Mesothelial cell of epicardium (in vitro differentiated cells): ENCODE measurements at regions not wholly inside any gene's neighbourhood (a gene's known extent, or its start where the extent isn't known, plus 50 kb on each side); places are given as distances from the start of the nearest gene placed in this dataset.

Source experiments
- DNase-seq, 2 experiments: peaks; one replicate each; pipeline ENCODE4 v3.0.0; 2021; ENCODE audit warnings: low spot score in 2 of 2; ENCODE audit not compliant: unreplicated experiment in 2 of 2
- H3K27ac Mint-ChIP-seq: 2 replicates; pipeline ENCODE4 v1.8.0; 2021; ENCODE audit warnings: mixed read lengths
- H3K27me3 Mint-ChIP-seq: 2 replicates; pipeline ENCODE4 v1.8.0; 2021; ENCODE audit warnings: low read depth, mixed read lengths
- H3K36me3 Mint-ChIP-seq: 2 replicates; pipeline ENCODE4 v1.8.0; 2021; ENCODE audit warnings: mixed read lengths
- H3K4me1 Mint-ChIP-seq: 2 replicates; pipeline ENCODE4 v1.8.0; 2021; ENCODE audit warnings: mixed read lengths
- H3K4me3 Mint-ChIP-seq: 2 replicates; pipeline ENCODE4 v1.8.0; 2021; ENCODE audit warnings: mild to moderate bottlenecking, moderate library complexity, mixed read lengths
- H3K9me3 Mint-ChIP-seq: 2 replicates; pipeline ENCODE4 v1.8.0; 2021; ENCODE audit warnings: mixed read lengths
- CTCF ChIP-seq: fragments of 200-600 bp; sonication (generic); IDR thresholded peaks from one replicate; pipeline ENCODE4 v1.5.0; 2021; ENCODE audit warnings: antibody characterized with exemption; ENCODE audit not compliant: unreplicated experiment

GRCh38 chr5:118565335-118565971 is 422.9 kb downstream of the DTWD2 start:
- Mint-ChIP-seq H3K27me3 (no peaks in the 10 kb centered on the region), H3K36me3 (no peaks in the 10 kb centered on the region), H3K4me3 (no peak overlapping the region)

GRCh38 chr5:118561971-118562370 is 426.4 kb downstream of the DTWD2 start:
- H3K27me3 Mint-ChIP-seq, result no peaks in the 10 kb centered on the region
- H3K36me3 Mint-ChIP-seq, result no peaks in the 10 kb centered on the region
- peaks cover 9% of the 10 kb centered on the region for H3K4me1 Mint-ChIP-seq
- no peaks in the 10 kb centered on the region for H3K9me3 Mint-ChIP-seq
- DNase-seq, result no peak
- no peak for TF ChIP-seq CTCF
- no peak overlapping the region for H3K27ac Mint-ChIP-seq
- no peak overlapping the region for H3K4me3 Mint-ChIP-seq

More at GRCh38 chr5:118565335-118565971, 422.9 kb downstream of the DTWD2 start:
- no peak for TF ChIP-seq CTCF
- Mint-ChIP-seq H3K4me1 (no peaks in the 10 kb centered on the region), H3K27ac (no peak overlapping the region), H3K9me3 (peaks cover 6% of the 10 kb centered on the region)
- no peak for DNase-seq

- no peaks in the 10 kb centered on the region for H3K9me3 Mint-ChIP-seq
- no peak overlapping the region for H3K27ac Mint-ChIP-seq
- H3K36me3 Mint-ChIP-seq, result no peaks in the 10 kb centered on the region
- no peaks in the 10 kb centered on the region for H3K27me3 Mint-ChIP-seq
- H3K4me1 Mint-ChIP-seq, result peaks cover 10% of the 10 kb centered on the region
- no peak for DNase-seq
- TF ChIP-seq CTCF, result no peak
- no peak overlapping the region for H3K4me3 Mint-ChIP-seq
Observed at GRCh38 chr5:118561235-118561634, 427.1 kb downstream of the DTWD2 start.

- no peak for TF ChIP-seq CTCF
- Mint-ChIP-seq H3K9me3 (no peaks in the 10 kb centered on the region), H3K27me3 (no peaks in the 10 kb centered on the region), H3K27ac (no peak overlapping the region), H3K4me3 (no peak overlapping the region), H3K36me3 (no peaks in the 10 kb centered on the region), H3K4me1 (peaks cover 21% of the 10 kb centered on the region)
- DNase-seq, result no peak
Observed at GRCh38 chr5:118558871-118559270, 429.5 kb downstream of the DTWD2 start.

GRCh38 chr5:118557251-118557661 is 431.1 kb downstream of the DTWD2 start:
- no peak for DNase-seq
- Mint-ChIP-seq H3K4me3 (no peak overlapping the region), H3K4me1 (peaks cover 21% of the 10 kb centered on the region), H3K9me3 (no peaks in the 10 kb centered on the region), H3K27me3 (no peaks in the 10 kb centered on the region), H3K36me3 (no peaks in the 10 kb centered on the region), H3K27ac (peak overlapping the region; percentile 60)
- no peak for TF ChIP-seq CTCF

GRCh38 chr5:118556792-118557191 is 431.6 kb downstream of the DTWD2 start:
- no peaks in the 10 kb centered on the region for H3K27me3 Mint-ChIP-seq
- no peak for TF ChIP-seq CTCF
- DNase-seq, result no peak

More at GRCh38 chr5:118556792-118557191, 431.6 kb downstream of the DTWD2 start:
- Mint-ChIP-seq H3K36me3 (no peaks in the 10 kb centered on the region), H3K4me3 (no peak overlapping the region), H3K9me3 (no peaks in the 10 kb centered on the region), H3K27ac (no peak overlapping the region), H3K4me1 (peaks cover 21% of the 10 kb centered on the region)
